GM21423 (cell line): ENCODE measurements at regions not wholly inside any gene's neighbourhood (a gene's known extent, or its start where the extent isn't known, plus 50 kb on each side); places are given as distances from the start of the nearest gene placed in this dataset.
"Not testable (repeated sequence)": the region's sequence is repeated elsewhere in the genome, so short reads cannot be mapped to it uniquely, and the experiment has no call there.

ENCODE experiments used
- ATAC-seq: cut with Tn5 transposase; IDR thresholded peaks from one replicate; pipeline ENCODE4 v1.9.1; 2021; ENCODE audit warnings: mild to moderate bottlenecking, moderate library complexity; ENCODE audit not compliant: unreplicated experiment

DNA sequence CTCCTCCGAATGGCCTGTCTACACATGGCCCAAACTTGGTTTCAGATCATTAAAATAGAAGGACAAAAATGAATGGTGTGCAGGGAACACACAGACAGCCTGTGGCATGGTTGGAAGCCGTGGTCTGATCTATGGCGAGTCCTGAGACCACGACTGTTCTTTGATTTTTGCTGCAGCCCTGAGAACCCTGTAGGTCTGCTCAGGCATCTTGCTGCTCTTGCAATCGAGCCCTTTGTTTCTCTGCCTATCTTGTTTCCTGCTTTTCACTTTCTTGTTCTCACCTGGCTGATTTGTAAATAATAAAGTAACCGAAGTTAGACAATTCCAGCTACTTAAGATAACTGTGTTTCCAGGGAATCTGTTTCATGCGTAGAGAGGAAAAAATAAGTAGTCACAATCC lies 54.1 kb upstream of the NBPF9 start:
- not testable (repeated sequence) for ATAC-seq

GRCh38 chr1:149158308-149158707 lies 55.0 kb upstream of the NBPF9 start:
- ATAC-seq: not testable (repeated sequence)

- ATAC-seq: peak; percentile 78
These were observed 59.7 kb upstream of the NBPF9 start for GRCh38 chr1:149163063-149163444.

- ATAC-seq: not testable (repeated sequence)
These were observed 71.4 kb upstream of the NBPF9 start for GRCh38 chr1:149174765-149175164.

DNA sequence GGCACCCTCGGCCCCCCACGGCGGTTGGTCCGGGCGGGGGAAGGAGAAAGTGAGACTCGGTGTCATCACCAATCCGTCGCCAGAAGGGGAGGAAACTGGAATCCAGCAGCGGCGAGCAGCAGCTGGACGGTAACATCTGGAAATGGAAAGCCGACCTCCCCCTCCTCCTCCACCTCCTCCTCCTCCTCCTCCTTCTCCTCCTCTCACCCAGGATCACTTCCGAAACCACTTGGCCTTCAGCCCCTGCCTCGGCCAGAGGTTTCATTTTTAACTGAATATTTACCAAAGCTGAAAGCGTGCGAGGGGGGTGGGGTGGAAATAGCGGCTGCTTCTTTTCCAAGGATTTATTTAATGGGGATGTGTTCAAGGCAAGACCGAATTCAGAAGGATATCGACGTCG lies 72.5 kb upstream of the NBPF9 start:
- ATAC-seq: not testable (repeated sequence)

DNA sequence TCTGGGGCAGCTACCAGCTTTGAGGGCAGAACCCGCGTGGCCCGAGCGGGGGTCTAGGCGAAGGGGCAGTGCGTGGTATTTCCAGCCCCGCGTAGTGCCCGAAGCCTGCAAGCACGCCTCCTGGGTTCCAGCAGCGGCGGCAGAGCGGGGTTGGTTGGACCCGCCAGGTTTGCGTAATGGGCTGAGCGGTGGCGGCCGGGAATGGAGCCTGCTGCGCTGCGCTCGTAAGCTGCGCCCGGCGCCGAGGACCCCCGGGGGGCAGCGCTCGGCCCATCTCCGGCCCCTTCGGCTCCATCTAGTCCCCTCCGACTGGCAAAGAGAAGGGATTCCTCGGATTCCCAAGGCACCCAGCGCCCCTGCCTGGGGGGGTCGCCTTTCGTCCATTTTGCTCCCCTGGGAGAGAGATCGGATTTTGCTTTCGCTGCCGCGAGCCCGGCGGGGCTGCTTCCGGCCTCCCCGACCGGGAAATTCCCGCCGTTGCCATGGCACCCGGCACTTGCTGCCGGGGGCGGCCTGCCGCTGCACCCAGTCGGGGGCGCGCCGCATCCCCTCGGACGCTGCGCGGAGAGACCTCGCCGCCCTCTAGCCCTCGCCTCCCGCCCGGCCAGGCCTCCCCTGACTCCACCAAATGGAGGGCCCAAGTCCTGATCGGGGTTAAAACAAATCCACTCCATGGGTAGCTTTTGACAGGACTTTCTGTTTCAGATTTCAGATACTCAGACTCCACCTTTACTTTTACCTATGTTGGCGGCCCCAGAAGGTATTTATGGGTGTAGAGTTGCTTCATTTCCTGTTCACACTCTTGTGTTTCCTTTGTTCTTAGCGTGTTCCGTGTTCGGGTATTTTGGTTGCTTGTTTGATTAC lies 73.3 kb upstream of the NBPF9 start:
- not testable (repeated sequence) for ATAC-seq

DNA sequence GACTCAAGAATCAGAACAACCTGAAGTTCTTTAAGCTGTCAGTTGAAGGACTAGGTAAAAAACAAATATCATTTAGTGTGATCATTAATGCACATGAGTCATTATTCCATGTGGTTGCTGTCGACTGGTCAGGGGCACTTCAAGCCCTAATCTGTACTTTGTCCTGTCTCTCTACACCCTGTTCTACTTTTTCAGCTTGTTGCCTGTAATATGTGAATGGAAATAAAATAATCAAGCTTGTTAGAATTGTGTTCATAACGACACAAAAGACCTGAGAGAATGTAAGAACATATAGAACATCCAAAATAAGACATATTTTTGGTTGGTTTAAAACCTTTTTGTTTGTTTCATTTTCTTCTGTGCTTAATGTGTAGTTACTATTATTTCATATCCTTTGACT lies 87.4 kb upstream of the NBPF9 start:
- not testable (repeated sequence) for ATAC-seq

GRCh38 chr1:149196651-149197050 lies 93.3 kb upstream of the NBPF9 start:
- not testable (repeated sequence) for ATAC-seq

GRCh38 chr1:149200567-149200966 lies 97.2 kb upstream of the NBPF9 start:
- peak; percentile 56 for ATAC-seq

GRCh38 chr1:149202283-149202682 lies 98.9 kb upstream of the NBPF9 start:
- ATAC-seq: not testable (repeated sequence)

DNA sequence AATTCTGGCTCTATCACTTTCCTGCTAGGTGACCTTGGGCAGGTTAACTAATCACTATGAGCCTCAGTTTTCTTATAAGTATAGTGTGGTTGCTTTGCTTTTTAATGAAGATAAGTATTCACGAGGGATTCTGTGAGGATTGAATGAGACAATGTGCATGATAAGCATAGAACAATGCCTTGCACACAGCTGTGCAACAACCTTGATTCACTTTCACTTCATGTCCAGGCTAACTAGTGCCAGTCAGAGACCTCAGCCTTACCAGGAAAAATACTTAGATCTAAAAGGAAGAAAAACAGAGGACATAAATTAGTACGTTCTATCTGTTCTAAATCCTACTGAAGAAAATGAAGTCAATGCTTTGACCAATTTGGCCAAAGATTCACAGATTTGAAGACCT lies 101.0 kb upstream of the NBPF9 start:
- not testable (repeated sequence) for ATAC-seq

DNA sequence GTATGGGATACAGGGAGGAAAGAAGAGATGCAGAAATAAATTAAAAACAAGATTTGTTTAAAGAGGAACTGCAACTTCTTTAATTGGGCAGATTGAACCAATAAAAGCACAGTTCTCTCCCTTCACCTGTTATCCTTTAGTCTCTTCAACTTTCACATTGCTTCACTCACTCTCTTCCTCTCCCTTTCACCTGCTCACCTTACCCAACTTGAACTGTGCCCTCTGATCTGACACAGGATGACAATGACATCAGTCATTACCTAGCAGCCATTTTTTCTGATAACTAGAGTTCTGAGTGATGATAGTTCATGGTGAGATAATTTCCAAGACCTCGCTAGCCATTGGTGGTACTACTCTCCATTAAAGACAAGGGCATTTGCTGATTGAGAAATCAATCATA lies 105.5 kb upstream of the NBPF9 start:
- not testable (repeated sequence) for ATAC-seq

DNA sequence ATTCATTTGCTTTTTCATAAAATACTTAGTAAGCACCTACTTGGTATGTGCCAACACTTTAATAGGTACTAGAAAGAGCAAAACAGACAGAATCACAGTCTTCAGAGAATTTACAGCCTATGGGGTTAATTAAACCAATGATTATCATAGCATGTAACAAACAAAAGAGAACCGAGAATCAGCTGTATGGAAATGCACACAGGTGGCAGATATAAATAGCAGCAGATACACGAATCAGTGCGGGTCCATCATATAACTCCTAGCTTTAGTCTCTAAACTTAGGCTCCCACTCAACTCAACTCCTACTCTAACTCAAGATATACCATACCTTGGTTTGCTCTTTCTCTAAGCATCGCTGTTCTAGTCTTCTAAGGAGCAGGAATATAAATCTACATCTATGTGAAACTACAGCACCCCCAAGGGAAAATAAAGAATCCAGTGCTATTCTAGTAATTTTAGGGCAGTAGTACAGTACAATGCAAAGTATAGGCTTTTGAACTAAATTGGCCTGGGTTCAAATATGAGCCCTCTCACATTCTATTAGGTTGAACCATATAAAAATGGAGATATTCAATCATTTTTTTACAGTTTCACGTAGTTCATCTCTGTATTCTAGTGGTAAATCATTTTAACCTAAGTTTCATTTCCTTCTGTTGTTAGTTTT lies 108.5 kb upstream of the NBPF9 start:
- ATAC-seq: peak; percentile 80

- ATAC-seq: not testable (repeated sequence)
These were observed 109.6 kb upstream of the NBPF9 start for GRCh38 chr1:149212946-149213345.

- not testable (repeated sequence) for ATAC-seq
These were observed 110.3 kb upstream of the NBPF9 start for GRCh38 chr1:149213673-149214072.

- not testable (repeated sequence) for ATAC-seq
These were observed 115.0 kb upstream of the NBPF9 start for GRCh38 chr1:149218080-149218988.

DNA sequence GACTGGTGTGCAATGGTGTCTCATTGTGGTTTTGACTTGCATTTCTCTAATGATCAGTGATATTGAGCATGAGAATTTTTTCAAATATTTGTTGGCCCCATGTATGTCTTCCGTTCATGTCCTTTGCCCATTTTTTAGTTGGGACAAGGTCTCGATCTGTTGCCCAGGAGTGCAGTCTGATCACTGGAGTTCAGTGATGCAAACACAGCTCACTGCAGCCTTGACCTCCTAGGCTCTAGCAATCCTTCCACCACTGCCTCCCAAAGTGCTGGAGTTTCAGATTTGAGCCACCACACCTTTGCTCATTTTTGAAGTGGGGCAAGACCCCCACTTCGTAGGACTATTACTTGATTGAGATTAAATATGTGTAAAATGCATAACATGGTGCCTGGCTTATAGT lies 116.2 kb upstream of the NBPF9 start:
- ATAC-seq: not testable (repeated sequence)

- not testable (repeated sequence) for ATAC-seq
These were observed 117.2 kb upstream of the NBPF9 start for GRCh38 chr1:149220463-149221074.

DNA sequence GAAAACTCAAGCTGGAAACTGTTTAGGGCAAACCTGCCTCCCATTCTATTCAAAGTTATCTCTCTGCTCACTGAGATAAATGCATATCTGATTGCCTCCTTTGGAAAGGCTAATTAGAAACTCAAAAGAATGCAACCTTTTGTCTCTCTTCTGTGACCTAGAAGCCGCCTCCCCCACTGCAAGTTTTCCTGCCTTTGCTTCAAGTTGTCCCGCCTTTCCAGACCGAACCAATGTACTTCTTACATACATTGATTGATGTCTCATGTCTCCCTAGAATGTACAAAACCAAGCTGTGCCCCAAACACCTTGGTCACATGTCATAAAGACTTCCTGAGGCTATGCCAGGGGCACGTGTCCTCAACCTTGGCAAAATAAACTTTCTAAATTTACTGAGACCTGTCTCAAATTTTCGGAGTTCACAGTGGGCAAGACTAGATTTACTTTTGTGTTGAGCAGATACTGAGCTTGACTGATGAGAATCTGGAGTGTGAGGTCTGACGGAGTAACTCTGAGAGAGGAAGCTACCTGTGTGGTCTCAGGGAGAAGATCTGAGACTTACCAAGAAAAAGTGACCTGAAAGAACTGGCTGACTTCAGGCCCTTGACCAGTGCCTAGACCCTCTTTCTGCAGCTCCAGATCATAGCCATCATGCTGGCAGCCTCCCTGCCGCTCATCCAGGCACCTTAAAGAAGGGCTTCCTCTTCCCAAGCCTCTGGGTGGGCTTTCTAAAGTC lies 124.7 kb upstream of the NBPF9 start:
- not testable (repeated sequence) for ATAC-seq
